Brain microvascular endothelial cell (primary cell): ENCODE measurements at regions not wholly inside any gene's neighbourhood (a gene's known extent, or its start where the extent isn't known, plus 50 kb on each side); places are given as distances from the start of the nearest gene placed in this dataset.

ENCODE experiments used
- DNase-seq: peaks from one replicate; pipeline ENCODE4 v3.0.0-alpha.2; 2020
- H3K27ac ChIP-seq: fragments of 250-450 bp; sonication (Bioruptor Pico); 2 replicates; pipeline ENCODE4 v1.5.1; 2020; ENCODE audit warnings: mild to moderate bottlenecking, moderate library complexity
- H3K27me3 ChIP-seq: fragments of 250-450 bp; sonication (Bioruptor Pico); replicated peaks from 2 replicates; pipeline ENCODE4 v1.5.1; 2020; ENCODE audit warnings: mild to moderate bottlenecking
- H3K36me3 ChIP-seq: fragments of 250-450 bp; sonication (Bioruptor Pico); replicated peaks from 2 replicates; pipeline ENCODE4 v1.5.1; 2020; ENCODE audit warnings: mild to moderate bottlenecking
- H3K4me3 ChIP-seq: 2 replicates; pipeline ENCODE4 v1.5.1; 2011; ENCODE audit warnings: low read depth, mild to moderate bottlenecking, control low read depth, low read length, moderate library complexity
- in situ Hi-C: cut with HindIII; loops from 2 replicates; pipeline ENCODE4 v1.10.0; 2017; ENCODE audit warnings: low sequenced_read_pairs, low pct_ligation_motif_present
- TF ChIP-seq, protein P1 (sequence below): IDR thresholded peaks from 2 replicates; pipeline ENCODE4 v1.5.1; 2011; ENCODE audit warnings: low read depth, mild to moderate bottlenecking, moderate library complexity, low read length, control low read depth, inconsistent platforms; ENCODE audit errors: missing control alignments

DNA sequence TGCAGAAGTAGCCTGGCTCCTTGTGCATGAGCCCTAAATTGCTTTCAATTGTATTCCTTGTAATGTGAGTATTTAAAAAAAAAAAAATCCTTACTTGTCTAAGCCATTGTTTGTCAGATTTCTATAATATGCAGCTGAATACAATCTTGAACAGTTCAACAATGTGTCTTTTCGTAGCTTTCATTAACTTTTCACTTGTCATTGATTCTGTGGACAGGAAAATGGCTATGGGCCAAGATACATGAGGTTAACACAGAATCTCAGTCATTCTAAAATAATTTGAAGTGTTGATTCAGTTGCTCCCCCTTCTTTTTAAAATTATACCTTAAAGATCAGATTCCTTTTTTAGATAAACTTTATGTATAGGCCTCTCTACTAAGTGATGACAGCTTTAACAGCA lies 395.8 kb upstream of the KLF12 start:
- no peak for DNase-seq
- H3K36me3 ChIP-seq: no peaks in the 10 kb centered on the region
- H3K4me3 ChIP-seq: no peak overlapping the region
- in situ Hi-C loops: no loop called here
- TF ChIP-seq, protein P1, sequence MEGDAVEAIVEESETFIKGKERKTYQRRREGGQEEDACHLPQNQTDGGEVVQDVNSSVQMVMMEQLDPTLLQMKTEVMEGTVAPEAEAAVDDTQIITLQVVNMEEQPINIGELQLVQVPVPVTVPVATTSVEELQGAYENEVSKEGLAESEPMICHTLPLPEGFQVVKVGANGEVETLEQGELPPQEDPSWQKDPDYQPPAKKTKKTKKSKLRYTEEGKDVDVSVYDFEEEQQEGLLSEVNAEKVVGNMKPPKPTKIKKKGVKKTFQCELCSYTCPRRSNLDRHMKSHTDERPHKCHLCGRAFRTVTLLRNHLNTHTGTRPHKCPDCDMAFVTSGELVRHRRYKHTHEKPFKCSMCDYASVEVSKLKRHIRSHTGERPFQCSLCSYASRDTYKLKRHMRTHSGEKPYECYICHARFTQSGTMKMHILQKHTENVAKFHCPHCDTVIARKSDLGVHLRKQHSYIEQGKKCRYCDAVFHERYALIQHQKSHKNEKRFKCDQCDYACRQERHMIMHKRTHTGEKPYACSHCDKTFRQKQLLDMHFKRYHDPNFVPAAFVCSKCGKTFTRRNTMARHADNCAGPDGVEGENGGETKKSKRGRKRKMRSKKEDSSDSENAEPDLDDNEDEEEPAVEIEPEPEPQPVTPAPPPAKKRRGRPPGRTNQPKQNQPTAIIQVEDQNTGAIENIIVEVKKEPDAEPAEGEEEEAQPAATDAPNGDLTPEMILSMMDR: no peak
- no peak overlapping the region for H3K27ac ChIP-seq
- H3K27me3 ChIP-seq: no peaks in the 10 kb centered on the region

DNA sequence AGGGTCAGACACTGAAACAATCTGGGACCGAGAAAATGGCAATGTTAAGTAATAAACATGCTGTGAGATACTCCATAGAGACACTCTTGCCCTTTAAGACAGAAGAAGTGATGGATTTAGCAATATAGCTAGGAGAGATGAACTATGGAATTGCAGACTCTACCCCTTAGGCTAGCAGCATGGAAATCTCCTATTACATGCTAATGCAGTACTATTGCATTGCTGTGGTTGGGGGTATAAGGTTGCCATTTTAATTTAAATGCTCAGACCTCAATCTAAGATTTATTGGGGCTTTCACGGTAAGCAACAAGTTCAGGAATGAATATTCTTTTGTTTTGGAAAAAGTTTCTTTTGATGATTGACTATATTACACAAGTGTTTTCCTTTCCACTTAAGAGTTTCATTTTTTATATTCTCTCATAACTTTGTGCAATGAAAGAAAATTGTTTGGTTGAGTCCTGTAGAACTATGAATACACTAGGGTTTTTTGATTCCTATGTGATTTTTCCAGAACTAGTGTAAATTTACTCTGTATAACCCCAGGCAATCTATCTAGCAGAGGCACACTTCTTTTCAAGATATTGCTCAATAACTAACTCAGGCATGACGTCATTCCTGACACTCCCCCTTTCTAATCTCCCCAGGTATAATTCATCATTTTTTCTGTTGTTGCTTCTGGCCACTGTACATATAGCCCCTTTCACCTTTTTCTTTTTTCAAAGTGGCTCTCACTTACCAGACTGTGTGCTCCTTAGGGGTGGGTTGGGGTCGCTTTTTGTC lies 394.7 kb upstream of the KLF12 start:
- no peaks in the 10 kb centered on the region for H3K36me3 ChIP-seq
- H3K27me3 ChIP-seq: no peaks in the 10 kb centered on the region
- DNase-seq: no peak
- in situ Hi-C loops: no loop called here
- H3K4me3 ChIP-seq: no peak overlapping the region
- no peak overlapping the region for H3K27ac ChIP-seq
- TF ChIP-seq, protein P1: no peak

DNA sequence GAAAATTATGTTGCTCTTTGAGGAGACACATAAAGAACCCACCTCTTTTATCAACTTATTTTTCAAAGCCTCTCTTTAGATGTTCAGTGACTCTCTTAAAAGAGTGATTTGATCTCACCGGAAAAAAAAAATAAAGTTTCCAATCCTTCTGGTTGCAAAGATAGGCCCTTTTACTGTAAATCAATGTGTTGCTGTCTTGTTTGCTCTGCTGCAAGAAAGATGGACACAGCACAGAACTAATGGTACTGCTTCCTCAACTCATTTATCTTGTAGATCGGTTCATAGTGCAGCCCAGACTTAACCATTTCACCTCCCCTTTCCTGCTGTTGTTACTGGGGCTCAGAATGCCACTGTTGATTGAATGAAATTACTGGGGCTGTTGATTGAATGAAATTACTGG lies 388.9 kb upstream of the KLF12 start:
- H3K27me3 ChIP-seq: no peaks in the 10 kb centered on the region
- TF ChIP-seq, protein P1: no peak
- H3K27ac ChIP-seq: no peak overlapping the region
- no peak overlapping the region for H3K4me3 ChIP-seq
- no peak for DNase-seq
- H3K36me3 ChIP-seq: no peaks in the 10 kb centered on the region
- in situ Hi-C loops: no loop called here

DNA sequence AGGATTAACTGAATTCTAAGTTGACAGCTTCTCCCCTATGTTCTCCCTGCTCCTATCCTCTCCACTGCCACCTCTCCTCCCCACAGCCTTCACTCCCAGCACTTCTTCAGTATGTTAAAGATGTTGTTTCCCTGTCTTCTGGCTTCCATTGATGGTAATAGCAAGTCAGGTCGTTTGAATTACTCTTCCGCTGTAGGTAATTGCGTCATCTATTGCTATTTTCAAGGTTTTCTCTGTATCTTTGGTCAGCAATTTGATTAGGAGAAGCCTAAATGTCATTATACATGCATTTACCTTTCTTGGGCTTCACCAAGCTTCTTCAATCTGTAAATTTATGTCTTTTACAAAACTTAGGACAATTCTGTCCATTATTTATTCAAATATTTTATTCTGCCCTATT lies 377.3 kb upstream of the KLF12 start:
- Histone ChIP-seq H3K27me3 (no peaks in the 10 kb centered on the region), H3K27ac (no peak overlapping the region), H3K4me3 (no peak overlapping the region), H3K36me3 (no peaks in the 10 kb centered on the region)
- in situ Hi-C loops: no loop called here
- DNase-seq: no peak
- TF ChIP-seq, protein P1: no peak

DNA sequence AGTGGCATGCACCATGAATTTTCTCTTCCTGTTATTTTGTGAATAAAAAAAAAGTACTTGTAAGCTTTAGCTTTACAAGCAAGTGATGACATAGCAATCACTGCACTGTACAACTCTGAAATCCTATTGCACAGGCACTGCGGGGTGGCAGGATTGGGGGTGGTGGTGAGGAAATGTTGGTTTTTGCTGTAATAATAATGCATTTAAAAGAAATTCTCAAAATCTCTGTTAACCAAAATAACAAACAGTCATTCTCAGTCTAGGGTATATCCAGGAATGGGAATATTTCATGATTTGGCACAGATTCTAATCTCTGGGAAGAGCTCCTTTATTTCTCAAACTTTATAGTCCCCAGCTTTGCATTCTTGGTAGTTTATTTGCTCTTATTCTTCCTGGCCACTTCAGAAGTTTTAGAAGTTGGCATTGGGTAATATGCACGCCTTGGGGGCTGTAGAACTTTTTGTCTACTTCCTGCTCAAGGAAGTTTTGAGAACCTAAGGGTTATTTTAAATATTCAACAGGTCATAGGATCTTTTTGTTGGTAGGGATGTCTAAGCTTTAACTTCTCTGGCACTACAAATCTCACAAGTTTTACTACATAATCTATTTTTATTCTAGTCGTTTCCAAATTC lies 353.0 kb upstream of the KLF12 start:
- Histone ChIP-seq H3K36me3 (no peaks in the 10 kb centered on the region), H3K27ac (no peak overlapping the region), H3K4me3 (no peak overlapping the region), H3K27me3 (no peaks in the 10 kb centered on the region)
- no peak for DNase-seq
- TF ChIP-seq, protein P1: no peak
- in situ Hi-C loops: no loop called here
